GM21529 (cell line): ENCODE measurements at regions not wholly inside any gene's neighbourhood (a gene's known extent, or its start where the extent isn't known, plus 50 kb on each side); places are given as distances from the start of the nearest gene placed in this dataset.

Experiments
- ATAC-seq: cut with Tn5 transposase; IDR thresholded peaks from one replicate; pipeline ENCODE4 v1.9.1; 2021; ENCODE audit not compliant: unreplicated experiment

DNA sequence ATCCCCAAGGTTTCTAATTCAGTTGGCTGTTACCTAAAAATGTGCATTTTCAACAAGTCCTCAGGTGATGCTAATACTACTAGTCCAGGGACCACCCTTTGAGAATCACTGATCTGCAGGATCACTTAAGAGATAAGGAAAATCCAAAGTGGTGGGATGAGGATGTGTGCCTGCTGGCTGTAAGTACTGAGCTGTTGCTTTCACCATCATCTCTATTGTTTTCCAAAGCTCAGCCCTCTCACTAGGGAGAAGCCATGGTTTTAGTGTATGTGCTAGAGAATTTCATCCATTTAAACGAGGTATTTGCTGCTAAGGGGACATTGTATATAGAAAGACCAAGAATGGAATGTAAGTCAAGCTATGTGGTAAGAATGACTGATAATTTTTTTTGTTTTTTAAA lies 202.3 kb downstream of the KIF21A start:
- no peak for ATAC-seq

DNA sequence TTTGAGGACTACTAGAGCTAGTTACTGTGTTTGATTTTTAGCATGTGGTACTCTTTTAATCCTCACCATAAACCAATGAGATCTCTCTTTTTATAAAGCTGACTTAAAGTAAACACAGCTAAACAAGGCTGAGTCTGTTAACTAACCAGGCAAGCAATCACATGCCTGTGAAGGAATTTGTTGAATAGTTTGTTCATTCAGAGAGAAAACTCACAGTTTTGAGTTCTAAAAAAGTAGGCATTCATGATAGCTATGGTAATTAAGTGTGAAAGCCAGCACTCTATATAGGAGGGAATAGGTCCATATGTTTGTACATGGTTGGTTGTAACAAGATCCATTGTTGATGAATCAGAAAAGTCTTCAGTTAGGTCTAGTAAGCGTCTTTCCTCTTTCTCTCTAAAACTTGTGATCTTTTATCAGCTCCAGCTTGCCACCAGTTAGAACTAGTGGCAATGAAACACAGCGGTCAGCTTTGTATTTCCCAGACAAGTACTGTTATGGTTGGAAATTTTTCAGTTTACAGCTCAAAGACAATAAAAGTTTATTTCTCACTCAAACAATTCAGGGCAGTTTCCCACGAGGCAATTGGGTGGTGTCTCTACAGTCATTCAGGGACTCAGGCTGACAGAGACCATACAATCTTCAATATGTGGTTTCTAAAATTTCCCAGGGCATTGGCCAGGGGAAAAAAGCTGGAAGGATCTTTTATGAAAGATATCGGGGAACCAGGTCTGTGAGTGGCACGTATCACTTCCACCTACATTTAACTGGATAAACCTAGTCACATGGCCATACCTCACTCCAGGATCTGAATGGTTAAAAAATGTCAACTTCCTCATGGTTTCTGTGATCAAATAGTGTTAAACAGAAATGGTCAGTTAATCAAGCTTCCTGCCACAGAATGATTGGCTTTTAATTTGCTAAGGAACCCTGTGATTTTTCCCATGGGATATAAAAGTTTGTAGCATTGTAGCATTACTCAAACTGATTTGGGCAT lies 203.1 kb downstream of the KIF21A start:
- no peak for ATAC-seq

DNA sequence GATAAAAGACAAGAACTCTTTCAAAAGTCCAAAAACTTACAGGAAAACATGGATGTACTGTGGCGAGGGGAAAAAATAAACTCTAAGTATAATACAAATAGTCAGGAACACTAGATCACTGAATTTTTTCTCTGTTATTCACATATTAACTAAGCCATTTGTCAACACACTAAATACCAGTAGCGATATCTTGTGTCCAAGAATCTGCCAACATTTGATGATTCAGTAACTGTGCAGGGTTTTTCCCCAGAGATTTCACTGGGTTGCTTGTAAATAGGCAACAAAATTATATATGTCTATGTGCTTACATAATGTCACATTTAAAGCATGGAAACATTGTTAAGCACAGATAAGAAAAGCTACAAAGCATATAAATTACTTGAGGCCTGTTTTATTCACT lies 205.9 kb downstream of the KIF21A start:
- no peak for ATAC-seq

DNA sequence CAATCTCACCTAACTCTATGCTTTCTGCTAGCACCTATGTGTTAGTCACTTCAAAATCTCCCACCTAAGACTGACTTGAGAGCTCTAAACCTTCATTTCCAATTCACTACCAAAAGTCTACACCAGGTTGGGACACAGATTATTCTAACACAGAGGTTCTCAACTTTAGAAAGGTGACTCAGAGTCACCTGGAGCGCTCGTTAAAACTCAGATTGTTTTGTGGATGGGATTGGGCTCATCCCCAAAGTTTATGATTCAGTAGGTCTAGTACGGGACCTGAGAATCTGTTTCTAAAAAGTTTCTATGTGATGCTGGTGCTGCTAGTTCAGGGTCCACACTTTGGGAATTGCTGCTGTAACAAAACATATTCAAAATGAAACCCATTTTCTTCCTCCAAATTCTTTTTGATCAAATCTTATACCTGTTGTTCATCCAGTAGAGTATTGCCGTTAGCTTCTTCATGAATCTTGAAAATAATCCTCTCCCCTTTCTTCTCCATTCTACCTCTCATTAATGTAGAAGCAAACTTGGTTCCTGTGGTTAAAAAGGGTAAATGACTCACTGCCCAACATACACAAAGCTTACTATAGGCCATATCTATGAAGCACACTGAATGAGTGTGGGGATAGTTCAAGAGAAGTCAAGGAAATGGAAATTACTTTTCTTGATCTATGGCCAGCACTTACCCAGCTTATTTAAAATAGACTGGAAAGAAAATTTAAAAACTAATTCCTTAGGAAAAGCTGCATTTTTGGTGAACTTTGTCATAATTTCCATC lies 206.7 kb downstream of the KIF21A start:
- ATAC-seq: no peak

DNA sequence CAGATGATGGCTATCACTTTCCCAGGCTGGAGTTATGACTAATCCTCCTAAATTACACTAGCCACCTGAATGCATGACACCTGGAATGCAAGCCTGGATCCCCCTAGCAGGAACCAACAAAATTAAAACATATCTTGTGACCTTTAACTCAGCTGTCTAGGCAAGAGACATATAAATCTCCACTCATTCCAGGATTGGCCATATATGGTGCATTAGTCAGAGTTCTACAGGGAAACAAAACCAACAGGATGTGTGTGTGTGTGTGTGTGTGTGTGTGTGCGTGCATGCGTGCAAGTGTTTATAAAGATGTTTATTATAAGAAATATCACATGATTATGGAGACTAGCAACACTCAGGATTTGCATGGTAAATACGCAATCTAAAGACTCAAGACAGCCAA lies 212.8 kb downstream of the KIF21A start:
- ATAC-seq: no peak

DNA sequence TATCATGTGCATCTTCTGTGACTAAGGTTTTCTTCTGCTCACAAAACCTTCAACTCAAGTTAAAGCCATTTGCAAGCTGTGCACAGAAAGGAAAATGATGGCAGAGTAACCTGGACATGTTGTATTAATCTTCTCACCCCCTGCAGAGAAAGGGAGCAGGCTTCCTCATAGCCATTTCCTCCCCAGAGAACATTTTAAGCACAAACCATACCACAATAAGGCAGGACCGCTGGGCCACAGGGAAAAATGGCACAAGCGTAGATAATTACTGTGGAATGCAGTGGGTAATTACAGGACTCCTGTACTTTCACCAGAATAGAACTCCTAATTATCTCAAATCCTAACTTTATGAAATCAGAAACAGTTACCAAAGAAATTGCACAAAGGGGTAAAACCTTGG lies 215.7 kb downstream of the KIF21A start:
- ATAC-seq: no peak

DNA sequence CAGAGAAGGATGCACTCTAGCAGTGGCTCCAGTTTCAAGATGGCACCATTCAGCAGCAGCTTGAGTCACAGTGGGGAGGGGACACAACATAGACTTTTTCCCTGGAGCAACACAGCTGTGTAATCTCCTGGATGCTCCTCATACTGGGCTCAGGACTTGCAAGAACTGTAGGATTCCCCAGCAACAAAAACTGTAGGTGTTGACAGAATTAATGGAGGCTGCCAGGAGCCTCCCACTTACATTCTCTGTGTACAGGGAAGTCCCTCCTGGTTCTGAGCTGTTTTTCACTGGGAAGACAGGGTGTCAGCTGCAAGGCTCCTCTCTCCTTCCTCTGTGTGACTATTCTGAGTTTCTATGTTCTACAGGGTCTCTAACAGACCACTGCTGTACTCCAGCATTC lies 217.9 kb downstream of the KIF21A start:
- no peak for ATAC-seq

DNA sequence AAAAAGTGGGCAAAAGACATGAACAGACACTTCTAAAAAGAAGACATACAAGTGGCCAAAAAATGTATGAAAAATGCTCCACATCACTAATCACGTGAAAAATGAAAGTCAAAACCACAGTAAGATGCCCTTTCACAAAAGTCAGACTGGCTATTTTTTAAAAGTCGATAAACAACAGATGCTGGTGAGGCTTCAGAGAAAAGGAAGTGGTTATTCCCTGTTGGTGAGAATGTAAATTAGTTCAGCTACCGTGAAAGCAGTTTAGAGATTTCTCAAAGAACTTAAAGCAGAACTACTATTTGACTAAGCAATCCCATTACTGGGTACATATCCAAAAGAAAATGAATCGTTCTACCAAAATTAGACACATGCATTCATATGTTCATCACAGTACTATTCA lies 237.0 kb downstream of the KIF21A start:
- peak; percentile 69 for ATAC-seq

DNA sequence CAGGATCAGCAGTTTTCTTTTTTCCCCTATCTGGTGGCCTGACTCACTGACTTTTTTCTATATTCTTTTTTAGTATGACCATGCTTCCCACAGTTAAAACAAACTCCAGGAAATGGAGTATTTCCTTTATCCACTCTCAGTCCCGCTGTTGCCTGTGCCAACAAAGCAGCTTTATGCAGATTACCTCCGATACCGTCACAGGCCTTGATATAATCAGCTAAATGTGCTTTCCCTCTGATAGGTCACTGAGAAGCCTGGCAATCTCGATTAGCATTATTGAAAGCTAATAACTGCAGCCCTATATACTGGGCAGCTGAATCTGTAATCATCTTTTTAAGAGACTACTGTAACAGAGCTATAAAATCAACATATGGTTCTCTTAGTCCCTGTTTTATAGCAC lies 243.6 kb downstream of the KIF21A start:
- ATAC-seq: no peak

DNA sequence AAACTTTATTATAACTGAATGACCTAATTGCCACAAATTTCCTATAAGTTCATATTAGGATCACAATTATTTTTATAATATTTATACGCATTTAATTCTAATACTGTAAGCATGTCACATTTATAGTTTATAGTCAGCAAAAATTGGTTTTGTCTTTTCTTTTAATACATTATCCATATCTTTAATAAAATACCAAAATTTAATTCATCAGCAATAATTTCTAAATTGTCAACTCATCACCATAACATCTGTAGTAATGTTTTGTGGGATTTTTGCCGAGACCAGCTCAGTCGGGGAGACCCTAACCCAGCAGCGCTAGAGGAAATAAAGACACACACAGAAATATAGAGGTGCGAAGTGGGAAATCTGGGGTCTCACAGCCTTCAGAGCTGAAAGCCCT lies 254.2 kb downstream of the KIF21A start:
- ATAC-seq: no peak

DNA sequence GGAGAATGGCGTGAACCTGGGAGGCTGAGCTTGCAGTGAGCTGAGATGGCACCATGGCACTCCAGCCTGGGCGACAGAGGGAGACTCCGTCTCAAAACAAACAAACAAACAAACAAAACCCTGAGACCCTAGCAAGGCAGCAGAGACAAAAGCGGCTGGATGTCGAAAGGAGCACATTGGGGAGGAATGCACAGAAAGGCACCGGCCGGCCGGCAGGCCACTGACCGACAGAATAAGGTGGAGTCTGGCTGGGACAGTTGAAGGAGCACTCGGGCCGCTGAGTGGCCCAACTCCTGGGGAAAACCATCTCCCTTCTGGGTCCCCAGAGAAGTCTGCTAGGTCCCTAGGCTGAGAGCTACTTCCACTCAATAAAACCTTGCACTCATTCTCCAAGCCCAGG lies 256.2 kb downstream of the KIF21A start:
- ATAC-seq: no peak

DNA sequence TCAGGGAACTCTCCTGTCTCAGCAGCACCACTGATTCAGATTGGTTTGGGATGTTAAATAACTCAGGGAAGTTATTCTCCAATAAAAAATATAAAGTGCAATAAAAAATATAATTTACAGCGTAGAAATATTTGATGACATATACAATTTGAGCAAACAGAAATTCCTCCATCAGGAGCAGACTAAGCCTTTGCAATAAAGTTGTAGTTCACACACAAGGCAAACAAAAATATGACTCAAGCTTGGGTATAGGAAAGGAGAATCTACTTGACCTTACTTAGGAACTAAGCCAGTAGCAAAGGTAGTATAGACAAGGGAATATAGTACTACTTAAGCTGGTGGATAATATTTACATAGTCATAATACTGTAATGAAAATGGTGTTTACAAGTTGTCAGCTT lies 264.1 kb downstream of the KIF21A start:
- no peak for ATAC-seq

DNA sequence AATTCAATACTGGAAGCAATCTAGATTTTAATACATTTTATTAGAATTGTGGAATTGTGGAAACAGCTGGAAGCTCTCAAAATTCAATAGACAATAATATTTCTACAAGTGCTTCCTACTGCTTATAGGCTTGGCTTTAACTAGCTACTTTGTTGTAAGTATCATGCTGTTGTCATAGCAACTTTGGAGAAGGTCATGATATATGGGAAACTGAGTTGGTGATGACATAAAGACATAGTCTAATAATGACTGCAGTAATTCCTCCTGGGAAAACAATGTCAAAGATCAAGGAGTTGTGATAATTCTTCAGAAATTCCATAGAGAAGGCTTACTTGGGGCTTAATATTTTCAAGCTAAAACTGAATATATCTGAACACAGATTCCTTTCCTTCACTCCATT lies 266.6 kb downstream of the KIF21A start:
- no peak for ATAC-seq

DNA sequence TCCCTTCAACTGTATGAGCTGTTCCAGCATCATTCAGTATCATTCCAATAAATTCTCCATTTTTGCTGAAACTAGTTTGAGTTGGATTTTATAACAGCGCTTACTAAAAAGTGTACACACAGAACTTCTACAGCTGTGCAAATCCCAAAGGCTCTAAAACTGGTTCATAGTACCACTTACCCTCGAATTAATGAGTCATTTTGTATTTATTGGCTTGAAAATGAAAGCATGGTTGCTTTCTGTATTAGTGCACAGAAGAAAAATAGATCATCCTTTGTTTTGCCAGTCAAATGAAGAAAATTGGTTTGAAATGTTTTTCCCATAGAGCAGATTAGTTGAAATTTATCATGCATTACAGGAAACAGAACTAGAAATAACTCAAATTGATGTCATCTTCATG lies 268.3 kb upstream of the CPNE8 start:
- no peak for ATAC-seq

DNA sequence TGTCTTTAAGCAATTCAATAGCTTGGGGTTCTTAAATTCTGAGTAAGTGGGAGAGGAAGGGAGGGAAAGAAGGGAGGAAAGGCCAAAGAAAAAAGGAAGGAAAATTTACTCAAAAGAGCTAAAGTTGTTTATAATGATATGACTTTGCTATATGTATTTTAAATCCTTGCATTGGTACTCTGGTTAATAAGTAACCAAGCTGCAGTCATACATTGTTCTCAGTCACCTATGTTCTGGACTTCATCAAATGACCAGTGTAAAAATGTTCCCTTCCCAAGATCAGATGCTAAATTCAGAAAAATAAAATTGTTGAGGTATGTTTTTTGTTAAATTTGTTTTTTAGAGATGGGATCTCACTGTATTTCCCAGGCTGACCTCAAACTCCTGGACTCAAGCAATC lies 259.9 kb upstream of the CPNE8 start:
- ATAC-seq: no peak

DNA sequence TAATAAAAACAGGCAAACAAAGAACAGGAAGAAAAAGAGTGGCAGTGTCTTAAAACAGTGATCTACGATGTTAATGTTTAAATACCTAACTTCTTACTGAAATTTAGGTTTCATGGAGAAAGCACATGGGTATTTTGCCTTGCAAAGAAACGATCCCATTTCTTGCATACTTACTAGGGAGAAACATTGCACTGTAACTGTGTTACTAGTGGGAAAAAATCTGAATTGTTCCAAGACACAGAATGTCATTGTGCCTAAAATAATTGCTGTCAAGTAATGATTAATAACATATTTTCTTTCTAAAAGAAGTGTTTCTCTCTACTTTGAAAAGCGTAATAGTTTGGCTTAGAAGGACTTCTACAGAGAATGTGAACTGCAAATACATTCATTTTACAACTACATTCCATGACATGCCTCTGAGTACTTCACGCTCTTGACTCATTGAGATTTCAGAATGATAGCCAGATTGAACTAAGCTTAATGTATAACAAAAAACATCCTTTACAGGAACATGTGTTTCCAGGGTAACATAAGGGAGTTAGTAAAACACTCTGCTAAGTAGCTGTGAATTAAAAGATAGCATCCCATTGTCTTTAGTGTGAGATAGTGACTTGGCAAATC lies 256.2 kb upstream of the CPNE8 start:
- no peak for ATAC-seq

DNA sequence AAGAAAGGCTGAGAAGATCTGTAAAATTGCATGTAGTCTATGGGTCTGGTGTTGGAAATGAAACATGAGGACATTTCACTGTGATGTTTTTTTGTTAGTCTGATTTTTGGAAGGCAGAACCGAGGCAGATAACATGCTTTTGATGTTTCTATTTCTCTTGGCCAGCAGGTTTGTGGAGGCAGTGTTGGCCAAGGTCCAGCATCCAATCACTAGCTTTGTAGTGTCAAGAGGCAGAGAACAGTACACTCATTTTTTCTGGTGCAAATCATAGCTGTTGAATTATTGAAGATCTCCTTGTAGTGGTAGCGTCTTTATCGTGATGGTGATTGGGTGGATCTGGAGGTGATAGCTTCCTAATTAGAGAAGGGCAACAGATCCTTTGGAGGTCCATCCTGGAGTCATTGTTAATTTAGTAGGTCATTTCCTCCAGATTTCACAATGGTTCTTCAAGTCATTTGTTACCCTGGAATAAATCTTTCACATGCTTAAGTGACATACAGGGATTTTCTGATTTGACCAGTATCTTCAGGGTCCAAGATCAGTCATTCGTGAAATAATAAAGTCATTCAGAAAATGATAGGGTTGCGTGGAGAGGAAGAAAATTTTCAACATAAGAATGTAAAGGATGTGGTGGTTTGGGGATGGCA lies 252.4 kb upstream of the CPNE8 start:
- no peak for ATAC-seq

DNA sequence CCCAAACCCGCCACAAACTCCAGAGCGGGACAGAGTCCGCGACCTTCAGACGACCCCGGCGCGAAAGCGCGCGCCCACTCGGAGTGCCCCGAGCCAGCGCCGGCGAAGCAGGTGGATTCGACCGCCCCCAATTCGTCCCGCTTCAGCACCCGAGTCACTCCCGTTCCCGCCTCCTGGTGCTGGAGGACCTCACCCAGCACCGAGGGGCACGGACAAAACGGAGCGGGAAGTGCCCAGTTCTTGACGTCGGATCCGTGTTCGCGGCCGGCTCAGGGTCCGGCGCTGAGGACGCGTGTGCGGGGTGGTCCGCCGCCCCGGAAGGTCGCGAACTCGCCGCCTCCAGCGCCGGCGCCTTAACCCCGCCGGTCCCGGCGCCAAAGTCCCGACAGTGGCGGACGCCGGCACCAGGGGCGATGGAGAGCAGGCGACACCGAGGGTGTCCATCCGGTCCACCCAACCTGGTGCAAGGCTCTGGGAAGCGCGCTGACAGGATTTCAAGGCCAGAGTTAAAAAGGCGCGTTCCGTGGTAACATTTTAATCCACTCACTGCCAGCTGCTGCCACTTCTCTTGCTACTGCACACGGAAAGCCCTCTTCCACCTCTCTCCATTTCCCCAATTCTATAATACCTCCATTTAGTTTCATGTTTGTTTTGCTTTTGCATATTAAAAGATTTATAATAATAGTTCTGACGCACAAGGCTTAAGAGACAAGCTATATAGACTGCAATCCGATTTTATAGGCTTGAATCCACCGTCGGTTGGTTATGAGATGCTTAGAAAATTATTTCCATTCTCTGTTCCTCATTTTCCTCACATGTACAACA lies 240.0 kb upstream of the CPNE8 start:
- peak; percentile 76 for ATAC-seq

DNA sequence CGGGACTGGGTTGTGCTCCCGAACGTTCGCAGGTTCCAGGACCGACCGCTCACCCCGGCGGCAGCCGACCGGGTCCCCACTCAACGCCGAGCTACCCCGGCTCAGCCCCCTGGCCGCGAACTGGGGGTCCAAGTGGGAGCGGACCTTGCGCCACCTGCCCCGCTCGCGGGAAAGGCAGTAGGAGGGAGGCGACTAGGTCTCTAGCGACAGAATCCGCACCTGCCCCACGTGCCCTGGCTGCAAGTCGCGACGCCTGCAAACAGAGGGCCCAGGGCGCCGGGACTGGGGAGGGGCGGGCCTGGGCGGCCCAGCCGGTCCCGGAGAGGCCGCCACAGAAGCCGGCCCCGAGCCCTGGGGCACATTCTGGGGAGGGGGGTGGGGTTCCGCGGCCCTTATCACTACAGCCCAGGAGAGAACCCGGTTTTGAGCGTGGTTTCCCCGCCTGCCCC lies 239.2 kb upstream of the CPNE8 start:
- no peak for ATAC-seq

DNA sequence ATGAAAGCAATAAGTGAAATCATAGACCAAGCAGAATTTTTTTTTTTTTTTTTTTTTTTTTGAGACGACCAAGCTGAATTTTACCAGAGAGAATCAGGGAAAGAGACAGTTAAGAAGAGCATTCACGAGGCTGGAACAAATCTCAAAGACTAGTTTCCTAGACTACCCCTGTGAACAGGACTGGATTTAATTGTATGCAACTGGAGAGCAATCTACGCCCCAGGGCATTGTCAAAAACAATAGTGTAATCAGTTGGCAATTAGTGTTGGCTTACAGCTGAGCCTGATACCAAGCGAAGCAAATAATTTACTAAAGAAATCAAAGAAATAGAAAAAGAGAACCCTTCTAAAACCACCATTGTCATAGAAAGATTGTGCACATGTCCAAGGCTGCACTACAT lies 232.9 kb upstream of the CPNE8 start:
- no peak for ATAC-seq
